Ishikawa (cell line): ENCODE measurements at regions not wholly inside any gene's neighbourhood (a gene's known extent, or its start where the extent isn't known, plus 50 kb on each side); places are given as distances from the start of the nearest gene placed in this dataset.

Experiments
- CEBPB ChIP-seq: IDR thresholded peaks from 2 replicates; pipeline ENCODE4 v1.6.1; 2012
- CREB1 ChIP-seq: IDR thresholded peaks from 2 replicates; pipeline ENCODE4 v1.6.1; 2012; ENCODE audit warnings: low read depth
- EGR1 ChIP-seq: IDR thresholded peaks from 2 replicates; pipeline ENCODE4 v1.6.1; 2012
- EP300 ChIP-seq: IDR thresholded peaks from 2 replicates; pipeline ENCODE4 v1.6.1; 2012; ENCODE audit warnings: borderline replicate concordance
- FOXM1 ChIP-seq: IDR thresholded peaks from 2 replicates; pipeline ENCODE4 v1.6.1; 2012; ENCODE audit warnings: low read depth, borderline replicate concordance
- NFIC ChIP-seq: IDR thresholded peaks from 2 replicates; pipeline ENCODE4 v1.6.1; 2012
- RAD21 ChIP-seq: IDR thresholded peaks from 2 replicates; pipeline ENCODE4 v1.6.1; 2012; ENCODE audit warnings: low read depth
- TAF1 ChIP-seq: IDR thresholded peaks from 2 replicates; pipeline ENCODE4 v1.6.1; 2012; ENCODE audit warnings: low read depth, mild to moderate bottlenecking
- TCF12 ChIP-seq: IDR thresholded peaks from 2 replicates; pipeline ENCODE4 v1.6.1; 2012; ENCODE audit warnings: low read depth
- TEAD4 ChIP-seq: IDR thresholded peaks from 2 replicates; pipeline ENCODE4 v1.6.1; 2012
- YY1 ChIP-seq: IDR thresholded peaks from 2 replicates; pipeline ENCODE4 v1.6.1; 2012; ENCODE audit warnings: low read depth
- ZBTB7A ChIP-seq: IDR thresholded peaks from 2 replicates; pipeline ENCODE4 v1.6.1; 2012; ENCODE audit warnings: low read depth
- TF ChIP-seq, protein P1 (sequence below): IDR thresholded peaks from 2 replicates; pipeline ENCODE4 v1.6.1; 2012; ENCODE audit warnings: low read depth, mild to moderate bottlenecking
- TF ChIP-seq, protein P2 (sequence below): IDR thresholded peaks from 2 replicates; pipeline ENCODE4 v1.6.1; 2012
- TF ChIP-seq, protein P3 (sequence below): IDR thresholded peaks from 2 replicates; pipeline ENCODE4 v1.6.1; 2012

DNA sequence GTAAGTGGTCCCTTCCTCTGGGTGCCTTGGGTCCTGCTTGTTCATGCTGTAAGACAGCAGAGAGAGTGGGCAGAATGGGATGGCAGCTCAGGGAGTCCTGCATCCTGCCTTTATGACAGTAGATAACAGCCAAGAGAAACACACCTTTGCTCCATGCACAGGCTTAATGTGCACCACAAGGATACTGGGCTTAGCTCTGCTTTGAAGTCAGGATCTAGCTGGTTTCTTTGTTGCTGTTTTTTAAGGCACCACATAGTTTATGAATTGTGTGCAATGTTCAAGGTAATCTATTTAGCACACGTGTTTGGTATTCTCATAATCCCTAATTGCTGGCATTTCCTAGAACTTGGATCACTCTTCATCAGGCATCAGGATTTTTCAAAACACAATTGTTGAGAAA, 239.5 kb upstream of the DCN start:
- TF ChIP-seq CEBPB (no peak), TCF12 (no peak), TAF1 (no peak), EGR1 (no peak), EP300 (no peak), CREB1 (no peak), NFIC (no peak), RAD21 (no peak), TEAD4 (no peak), YY1 (no peak), ZBTB7A (no peak)
- TF ChIP-seq, protein P1, sequence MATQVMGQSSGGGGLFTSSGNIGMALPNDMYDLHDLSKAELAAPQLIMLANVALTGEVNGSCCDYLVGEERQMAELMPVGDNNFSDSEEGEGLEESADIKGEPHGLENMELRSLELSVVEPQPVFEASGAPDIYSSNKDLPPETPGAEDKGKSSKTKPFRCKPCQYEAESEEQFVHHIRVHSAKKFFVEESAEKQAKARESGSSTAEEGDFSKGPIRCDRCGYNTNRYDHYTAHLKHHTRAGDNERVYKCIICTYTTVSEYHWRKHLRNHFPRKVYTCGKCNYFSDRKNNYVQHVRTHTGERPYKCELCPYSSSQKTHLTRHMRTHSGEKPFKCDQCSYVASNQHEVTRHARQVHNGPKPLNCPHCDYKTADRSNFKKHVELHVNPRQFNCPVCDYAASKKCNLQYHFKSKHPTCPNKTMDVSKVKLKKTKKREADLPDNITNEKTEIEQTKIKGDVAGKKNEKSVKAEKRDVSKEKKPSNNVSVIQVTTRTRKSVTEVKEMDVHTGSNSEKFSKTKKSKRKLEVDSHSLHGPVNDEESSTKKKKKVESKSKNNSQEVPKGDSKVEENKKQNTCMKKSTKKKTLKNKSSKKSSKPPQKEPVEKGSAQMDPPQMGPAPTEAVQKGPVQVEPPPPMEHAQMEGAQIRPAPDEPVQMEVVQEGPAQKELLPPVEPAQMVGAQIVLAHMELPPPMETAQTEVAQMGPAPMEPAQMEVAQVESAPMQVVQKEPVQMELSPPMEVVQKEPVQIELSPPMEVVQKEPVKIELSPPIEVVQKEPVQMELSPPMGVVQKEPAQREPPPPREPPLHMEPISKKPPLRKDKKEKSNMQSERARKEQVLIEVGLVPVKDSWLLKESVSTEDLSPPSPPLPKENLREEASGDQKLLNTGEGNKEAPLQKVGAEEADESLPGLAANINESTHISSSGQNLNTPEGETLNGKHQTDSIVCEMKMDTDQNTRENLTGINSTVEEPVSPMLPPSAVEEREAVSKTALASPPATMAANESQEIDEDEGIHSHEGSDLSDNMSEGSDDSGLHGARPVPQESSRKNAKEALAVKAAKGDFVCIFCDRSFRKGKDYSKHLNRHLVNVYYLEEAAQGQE: no peak
- TF ChIP-seq, protein P2, sequence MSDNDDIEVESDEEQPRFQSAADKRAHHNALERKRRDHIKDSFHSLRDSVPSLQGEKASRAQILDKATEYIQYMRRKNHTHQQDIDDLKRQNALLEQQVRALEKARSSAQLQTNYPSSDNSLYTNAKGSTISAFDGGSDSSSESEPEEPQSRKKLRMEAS: no peak

DNA sequence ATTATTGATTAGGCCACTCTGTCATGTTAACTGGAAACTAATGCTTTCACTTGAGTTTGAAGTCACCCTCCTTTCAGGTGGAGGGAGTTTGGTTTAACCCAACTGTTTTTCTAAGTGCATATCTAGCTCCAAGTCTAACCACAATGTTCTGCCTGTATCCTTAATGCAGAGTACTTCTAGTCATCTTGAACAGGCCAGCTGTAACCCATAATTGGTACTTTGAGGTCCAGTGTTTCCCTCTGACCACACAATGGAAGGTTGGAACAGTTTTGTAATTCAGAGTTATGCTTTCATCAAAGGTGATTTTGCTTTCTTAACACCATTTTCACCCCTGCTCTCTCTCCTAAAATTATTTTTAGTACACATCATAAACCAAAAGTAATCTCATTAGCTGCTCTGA, 237.2 kb upstream of the DCN start:
- TF ChIP-seq, protein P1: no peak
- TF ChIP-seq FOXM1 (no peak), ZBTB7A (no peak), CEBPB (no peak), EP300 (no peak), TAF1 (no peak), TCF12 (no peak), YY1 (no peak), CREB1 (no peak), TEAD4 (no peak), NFIC (no peak), RAD21 (no peak), EGR1 (no peak)
- TF ChIP-seq, protein P2: no peak
- TF ChIP-seq, protein P3, sequence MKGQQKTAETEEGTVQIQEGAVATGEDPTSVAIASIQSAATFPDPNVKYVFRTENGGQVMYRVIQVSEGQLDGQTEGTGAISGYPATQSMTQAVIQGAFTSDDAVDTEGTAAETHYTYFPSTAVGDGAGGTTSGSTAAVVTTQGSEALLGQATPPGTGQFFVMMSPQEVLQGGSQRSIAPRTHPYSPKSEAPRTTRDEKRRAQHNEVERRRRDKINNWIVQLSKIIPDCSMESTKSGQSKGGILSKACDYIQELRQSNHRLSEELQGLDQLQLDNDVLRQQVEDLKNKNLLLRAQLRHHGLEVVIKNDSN: no peak

DNA sequence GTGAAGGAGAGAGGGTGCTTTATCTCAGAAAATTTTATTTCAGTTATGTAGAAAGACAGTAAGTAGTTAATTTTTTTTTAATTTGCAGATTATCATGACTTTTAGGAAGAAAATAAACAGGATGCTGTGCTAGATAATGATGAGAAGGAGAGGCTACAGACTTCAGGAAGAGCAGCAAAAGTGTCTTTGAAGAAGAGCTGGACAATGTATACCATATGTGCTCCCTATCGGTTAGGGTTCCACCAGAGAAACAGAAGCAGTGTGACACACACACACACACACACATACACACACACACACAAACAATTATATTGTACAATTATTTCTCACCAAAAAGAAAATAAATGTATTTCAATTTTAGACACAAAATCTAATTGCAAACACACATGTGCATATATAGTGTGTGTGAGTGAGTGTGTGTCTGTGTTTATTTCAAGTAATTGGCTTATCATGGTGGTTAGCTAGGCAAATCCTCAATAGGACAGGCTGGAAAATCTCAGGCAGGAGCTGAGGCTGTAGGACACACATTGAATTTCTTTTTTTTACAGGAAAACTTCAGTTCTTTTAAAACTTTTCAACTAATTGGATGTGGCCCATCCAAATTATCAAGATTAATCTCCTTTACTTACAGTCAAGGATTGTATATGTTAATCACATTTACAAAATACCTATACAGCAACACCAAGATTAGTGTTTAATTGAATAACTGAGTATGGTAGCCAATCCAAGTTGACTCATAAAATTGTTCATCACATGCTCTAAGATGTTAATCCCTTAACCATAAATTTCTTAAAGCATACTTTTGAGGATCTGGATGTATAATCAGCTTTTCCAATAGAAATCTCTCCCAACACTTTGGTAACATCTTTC, 235.8 kb upstream of the DCN start:
- TF ChIP-seq, protein P1: no peak
- TF ChIP-seq, protein P2: no peak

DNA sequence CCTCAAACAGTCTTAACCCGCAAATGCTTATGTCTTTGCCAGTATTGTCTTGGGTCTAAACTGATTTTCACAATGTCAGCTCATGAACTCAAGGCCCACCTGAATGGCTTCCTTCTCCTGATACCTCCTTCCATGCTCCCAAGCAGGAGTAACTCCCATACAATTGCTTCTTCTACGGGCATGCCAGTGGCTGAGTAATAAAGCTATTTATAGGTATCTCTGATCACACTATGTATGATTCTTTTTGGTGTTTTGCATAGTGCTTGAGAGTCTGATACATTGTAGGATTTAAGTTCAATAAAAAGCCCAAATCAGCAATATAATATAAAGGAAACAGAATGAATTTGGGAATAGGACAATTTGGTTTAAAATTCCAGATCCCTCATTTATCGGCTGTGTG, 235.0 kb upstream of the DCN start:
- TF ChIP-seq FOXM1: no peak

DNA sequence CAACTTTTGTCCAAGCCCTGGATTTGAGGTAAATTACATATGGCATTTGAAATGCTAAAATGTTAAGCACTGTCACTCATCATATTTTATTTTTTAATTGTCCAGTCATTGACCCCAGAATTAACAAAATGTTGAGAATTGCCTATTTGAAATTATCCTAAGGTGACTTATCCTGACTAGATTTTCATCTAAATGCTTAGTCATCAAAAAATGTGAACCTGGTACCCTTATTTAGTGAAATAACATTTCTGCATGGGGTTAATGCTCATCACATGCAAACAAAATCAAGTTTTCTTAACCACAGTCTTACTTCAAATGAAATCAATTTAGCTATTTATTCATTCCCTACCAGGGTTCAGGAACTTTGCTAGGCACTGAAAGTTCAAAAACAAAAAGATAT, 232.0 kb upstream of the DCN start:
- no peak for TF ChIP-seq FOXM1
- no peak for TF ChIP-seq TCF12
- TF ChIP-seq CREB1: no peak
- TF ChIP-seq, protein P3: no peak
- TF ChIP-seq EP300: no peak
- TF ChIP-seq ZBTB7A: no peak
- no peak for TF ChIP-seq CEBPB
- TF ChIP-seq TAF1: no peak
- TF ChIP-seq YY1: no peak
- no peak for TF ChIP-seq RAD21
- TF ChIP-seq, protein P2: no peak
- TF ChIP-seq EGR1: no peak
- no peak for TF ChIP-seq TEAD4
